Caki2 (cell line): ENCODE measurements at regions not wholly inside any gene's neighbourhood (a gene's known extent, or its start where the extent isn't known, plus 50 kb on each side); places are given as distances from the start of the nearest gene placed in this dataset.

Source experiments
- DNase-seq: peaks from one replicate; pipeline ENCODE4 v3.0.0-alpha.2; 2015; ENCODE audit warnings: low read depth
- in situ Hi-C: cut with HindIII; loops from 2 replicates; pipeline ENCODE4 v1.10.0; 2016; ENCODE audit warnings: low sequenced_read_pairs, low pct_unique_long_range_greater_than_20kb, mixed read lengths

- in situ Hi-C loops: no loop called here
- DNase-seq: no peak
Measured at GRCh38 chr4:31923634-31924033, 1203.5 kb downstream of the PCDH7 start.

- DNase-seq: no peak
- in situ Hi-C loops: no loop called here
Measured at GRCh38 chr4:31929676-31930345, 1209.6 kb downstream of the PCDH7 start.

GRCh38 chr4:31946456-31946855 is 1226.3 kb downstream of the PCDH7 start:
- DNase-seq: no peak
- in situ Hi-C loops: no loop called here

GRCh38 chr4:31947101-31947500 is 1226.9 kb downstream of the PCDH7 start:
- DNase-seq: peak; percentile 37
- in situ Hi-C loops: no loop called here

- in situ Hi-C loops: no loop called here
- DNase-seq: no peak
Measured at GRCh38 chr4:31949045-31949444, 1228.9 kb downstream of the PCDH7 start.

- in situ Hi-C loops: no loop called here
- DNase-seq: no peak
Measured at GRCh38 chr4:31955346-31955745, 1235.2 kb downstream of the PCDH7 start.

- DNase-seq: no peak
- in situ Hi-C loops: no loop called here
Measured at GRCh38 chr4:31959972-31960371, 1239.8 kb downstream of the PCDH7 start.

- no peak for DNase-seq
- in situ Hi-C loops: no loop called here
Measured at GRCh38 chr4:31964685-31965084, 1244.5 kb downstream of the PCDH7 start.

- DNase-seq: no peak
- in situ Hi-C loops: no loop called here
Measured at GRCh38 chr4:31968842-31969241, 1248.7 kb downstream of the PCDH7 start.

- in situ Hi-C loops: no loop called here
- no peak for DNase-seq
Measured at GRCh38 chr4:31974490-31975002, 1254.4 kb downstream of the PCDH7 start.

- no peak for DNase-seq
- in situ Hi-C loops: no loop called here
Measured at GRCh38 chr4:31979988-31980387, 1259.8 kb downstream of the PCDH7 start.

GRCh38 chr4:31983246-31983645 is 1263.1 kb downstream of the PCDH7 start:
- no peak for DNase-seq
- in situ Hi-C loops: no loop called here

- no peak for DNase-seq
- in situ Hi-C loops: no loop called here
Measured at GRCh38 chr4:31983677-31984076, 1263.5 kb downstream of the PCDH7 start.

- no peak for DNase-seq
- in situ Hi-C loops: no loop called here
Measured at GRCh38 chr4:31984872-31985271, 1264.7 kb downstream of the PCDH7 start.

- in situ Hi-C loops: no loop called here
- no peak for DNase-seq
Measured at GRCh38 chr4:31995943-31996901, 1276.1 kb downstream of the PCDH7 start.

- in situ Hi-C loops: no loop called here
- no peak for DNase-seq
Measured at GRCh38 chr4:31998807-31999206, 1278.6 kb downstream of the PCDH7 start.

GRCh38 chr4:31999848-32000247 is 1279.7 kb downstream of the PCDH7 start:
- no peak for DNase-seq
- in situ Hi-C loops: no loop called here

GRCh38 chr4:32000846-32001488 is 1280.8 kb downstream of the PCDH7 start:
- in situ Hi-C loops: no loop called here
- no peak for DNase-seq
